H54 (cell line): ENCODE measurements at regions not wholly inside any gene's neighbourhood (a gene's known extent, or its start where the extent isn't known, plus 50 kb on each side); places are given as distances from the start of the nearest gene placed in this dataset.
A peak's percentile ranks its signal among the peaks of the same experiment; 100 is the strongest.
"Not testable (repeated sequence)": the region's sequence is repeated elsewhere in the genome, so short reads cannot be mapped to it uniquely, and the experiment has no call there.

ENCODE experiments used
- DNase-seq: peaks from one replicate; pipeline ENCODE4 v3.0.0; 2011; ENCODE audit warnings: low spot score, mixed read lengths; ENCODE audit not compliant: insufficient read length
- FAIRE-seq: peaks from 3 replicates; lab custom pipeline; 2011; peaks lifted over from hg19 to GRCh38; lab: Jason Lieb, UNC
- POLR2A ChIP-seq: IDR thresholded peaks from 2 replicates; pipeline ENCODE4 v1.6.1; 2011; ENCODE audit warnings: low read depth, mild to moderate bottlenecking, low read length

DNA sequence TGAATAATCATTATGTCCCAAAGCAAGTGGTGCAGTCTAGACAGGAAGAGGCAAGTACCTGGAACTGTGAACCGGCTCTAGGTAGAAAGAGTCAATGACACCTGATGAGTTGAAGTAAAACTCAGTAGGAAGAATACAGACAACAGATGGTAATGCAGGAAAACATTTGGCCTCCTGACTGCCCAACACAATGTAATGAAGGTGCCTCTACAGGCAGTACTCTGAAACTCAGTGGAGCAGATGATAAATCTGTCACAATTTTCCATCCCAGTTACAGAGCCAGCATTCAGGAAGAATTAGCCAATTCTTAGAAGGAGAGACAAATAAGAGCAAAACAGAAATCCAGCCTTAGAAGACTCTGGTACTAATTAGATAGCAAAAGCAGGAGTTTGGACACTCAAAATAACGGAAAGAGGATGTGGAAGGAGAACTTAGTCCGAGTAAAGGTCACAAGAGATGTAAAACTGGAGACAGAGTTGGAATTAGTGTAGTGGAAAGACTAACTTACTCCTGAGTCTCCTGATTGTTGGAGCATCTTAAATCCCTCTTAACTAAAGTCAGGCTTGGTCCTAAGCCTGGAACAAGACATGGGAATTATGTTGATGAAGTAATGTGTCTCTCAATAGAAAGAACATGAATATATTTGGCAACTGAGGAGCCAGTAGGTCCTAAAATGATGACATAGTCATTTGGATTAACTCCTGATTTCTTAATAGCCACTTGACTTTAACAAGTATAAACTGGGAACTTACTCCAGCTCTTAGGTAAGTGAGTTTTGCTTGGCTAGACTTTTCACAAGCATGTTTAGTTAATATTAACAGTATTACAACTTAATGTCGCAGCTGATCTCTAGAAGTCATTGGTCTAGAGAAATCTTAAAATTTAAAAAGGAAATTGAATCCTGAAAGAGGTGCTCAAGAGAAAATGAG lies 457.3 kb upstream of the MIR17HG start:
- TF ChIP-seq POLR2A: no peak
- FAIRE-seq (no peak), DNase-seq (no peak)

DNA sequence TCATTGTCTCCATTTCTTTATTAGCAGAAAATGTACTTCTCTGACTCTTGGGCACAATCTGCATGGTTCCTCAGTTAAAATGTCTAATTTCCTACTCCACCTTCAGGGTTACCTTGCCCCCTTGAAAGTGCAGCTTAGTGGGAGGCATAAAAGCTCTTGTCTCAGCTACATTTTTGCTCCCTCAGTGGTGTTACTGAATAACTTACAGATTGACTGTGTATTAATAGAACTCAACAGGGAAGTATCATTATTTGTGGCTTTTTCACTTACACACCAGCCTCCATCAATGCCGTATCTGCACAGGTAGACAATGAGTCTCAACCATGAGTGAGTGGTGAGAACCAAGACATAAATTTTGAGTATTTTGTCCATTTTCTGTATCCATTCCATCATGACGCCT lies 456.2 kb upstream of the MIR17HG start:
- TF ChIP-seq POLR2A: no peak
- FAIRE-seq: no peak
- no peak for DNase-seq

DNA sequence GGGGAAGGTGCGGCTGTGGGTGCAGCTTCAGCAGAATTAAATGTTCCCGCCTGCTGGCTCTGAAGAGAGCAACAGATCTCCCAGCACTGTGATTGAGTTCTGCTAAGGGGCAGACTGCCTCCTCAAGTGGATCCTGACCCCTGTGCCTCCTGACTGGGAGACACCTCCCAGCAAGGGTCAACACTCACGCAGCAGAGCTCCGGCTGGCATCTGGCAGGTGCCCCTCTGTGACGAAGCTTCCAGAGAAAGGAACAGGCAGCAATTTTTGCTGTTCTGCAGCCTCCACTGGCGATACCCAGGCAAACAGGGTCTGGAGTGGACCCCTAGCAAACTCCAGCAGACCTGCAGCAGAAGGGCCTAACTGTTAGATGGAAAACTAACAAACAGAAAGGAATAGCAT lies 454.3 kb upstream of the MIR17HG start:
- DNase-seq, FAIRE-seq: not testable (repeated sequence)

DNA sequence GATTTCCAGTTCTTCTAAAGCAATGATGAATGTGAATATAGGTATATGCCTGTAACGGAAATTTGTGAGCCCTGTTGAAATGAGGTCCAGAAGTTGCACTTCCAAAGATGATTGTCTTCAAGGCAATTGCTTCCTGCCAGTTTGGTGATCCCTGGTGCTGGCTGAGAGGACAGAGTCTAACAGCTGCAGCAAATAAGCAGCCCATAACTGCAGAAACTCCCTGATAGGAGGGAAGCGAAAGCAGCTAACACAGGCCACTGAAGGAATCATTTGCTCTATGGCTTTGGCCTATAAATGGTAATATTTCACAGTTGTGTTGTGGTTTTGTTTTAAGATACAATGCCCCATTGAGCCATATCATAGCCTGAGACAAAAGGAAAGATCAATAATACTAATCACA lies 451.5 kb upstream of the MIR17HG start:
- DNase-seq (no peak), FAIRE-seq (no peak)
- TF ChIP-seq POLR2A: no peak

DNA sequence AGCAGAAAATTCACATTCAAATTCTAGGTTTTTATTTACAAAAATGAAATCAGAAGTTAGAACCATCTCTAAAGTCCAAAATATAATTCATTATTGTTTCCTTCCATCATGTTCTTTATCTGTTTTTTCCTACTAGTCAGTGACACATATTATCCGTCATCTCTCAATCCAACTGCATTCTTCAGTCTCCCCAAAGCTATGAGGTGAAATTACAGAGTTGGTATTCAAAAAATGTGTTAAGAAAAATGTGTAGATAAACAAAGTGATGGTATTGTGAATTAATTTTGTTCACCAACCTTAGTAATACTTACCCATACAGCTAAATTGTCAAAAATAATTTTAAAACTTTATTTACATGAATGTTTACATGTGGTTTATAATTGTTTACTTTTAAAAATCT lies 448.7 kb upstream of the MIR17HG start:
- no peak for TF ChIP-seq POLR2A
- FAIRE-seq: no peak
- DNase-seq: no peak

DNA sequence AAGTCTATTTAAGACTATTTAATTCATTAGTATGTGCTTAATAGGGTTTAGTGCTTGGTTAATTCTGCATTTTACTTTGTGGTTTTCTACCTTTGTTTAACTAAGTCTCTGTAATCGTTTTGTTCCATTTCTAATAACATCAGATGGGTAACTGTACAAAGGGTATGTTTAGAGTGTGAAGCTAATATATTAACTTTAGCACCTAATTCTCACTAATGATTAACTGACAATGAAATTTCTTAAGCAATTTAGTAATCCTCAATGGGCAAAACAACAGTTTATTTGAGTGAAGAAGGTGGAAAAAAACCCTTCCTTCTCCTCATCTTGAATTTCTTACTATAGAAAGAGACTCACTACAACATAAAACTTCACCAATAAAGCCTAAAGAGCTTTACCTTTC lies 448.1 kb upstream of the MIR17HG start:
- no peak for FAIRE-seq
- no peak for DNase-seq
- no peak for TF ChIP-seq POLR2A

DNA sequence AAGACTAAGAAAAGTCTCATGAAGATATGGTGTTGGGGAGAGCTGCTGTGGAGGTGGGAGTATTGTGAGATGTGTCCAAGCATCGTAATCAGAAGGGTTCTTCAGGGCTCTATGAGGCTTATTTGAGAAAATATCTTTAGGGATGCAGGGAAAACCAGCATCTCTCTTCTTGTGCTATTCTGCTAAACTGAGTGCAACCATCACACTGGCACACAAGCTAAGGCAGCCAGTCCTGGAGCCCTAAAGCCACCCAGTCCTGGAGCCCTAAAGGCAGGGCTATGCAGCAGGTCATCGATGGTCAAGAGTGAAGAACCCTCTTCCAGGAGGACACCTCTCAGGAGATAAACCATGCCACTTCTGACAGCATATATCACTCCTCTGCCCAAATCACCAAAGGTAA lies 445.2 kb upstream of the MIR17HG start:
- no peak for FAIRE-seq
- DNase-seq: no peak
- TF ChIP-seq POLR2A: no peak

DNA sequence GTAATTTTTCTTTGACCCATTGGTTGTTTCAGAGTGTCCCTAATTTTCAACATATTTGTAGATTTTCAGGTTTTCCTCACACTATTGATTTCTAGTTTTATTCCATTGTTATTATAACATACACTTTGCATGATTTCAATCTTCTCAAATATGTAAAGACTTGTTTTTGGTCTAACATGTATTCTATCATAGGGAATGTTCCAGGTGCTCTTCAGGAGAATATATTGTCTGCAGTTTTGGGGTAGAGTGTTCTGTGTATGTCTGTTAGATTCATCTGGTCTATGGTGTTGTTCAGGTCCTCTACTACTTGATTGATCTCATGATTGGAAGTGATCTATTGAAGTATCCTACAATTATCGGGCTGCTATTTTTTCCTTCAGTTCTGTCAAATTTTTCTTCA lies 440.9 kb upstream of the MIR17HG start:
- TF ChIP-seq POLR2A: no peak
- no peak for FAIRE-seq
- no peak for DNase-seq

DNA sequence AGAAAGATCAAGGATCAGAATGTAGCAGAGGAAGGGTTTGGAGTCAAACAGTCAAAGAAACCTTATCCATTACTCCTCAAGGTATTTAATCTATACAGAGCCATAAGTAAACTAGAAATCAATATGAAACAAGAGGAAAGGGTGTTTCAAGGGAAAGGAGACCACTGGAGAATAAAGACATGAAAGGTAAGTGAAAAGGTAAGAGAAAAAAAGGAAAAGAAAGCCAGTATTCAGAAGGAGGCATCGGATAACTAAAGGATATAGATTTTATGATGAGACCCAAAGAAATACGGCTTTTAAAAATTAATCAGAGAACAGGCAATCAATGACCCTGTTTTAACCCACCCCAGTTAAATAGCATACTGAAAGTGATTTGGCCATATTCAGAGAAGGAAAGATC lies 438.7 kb upstream of the MIR17HG start:
- FAIRE-seq (no peak), DNase-seq (no peak)
- no peak for TF ChIP-seq POLR2A

DNA sequence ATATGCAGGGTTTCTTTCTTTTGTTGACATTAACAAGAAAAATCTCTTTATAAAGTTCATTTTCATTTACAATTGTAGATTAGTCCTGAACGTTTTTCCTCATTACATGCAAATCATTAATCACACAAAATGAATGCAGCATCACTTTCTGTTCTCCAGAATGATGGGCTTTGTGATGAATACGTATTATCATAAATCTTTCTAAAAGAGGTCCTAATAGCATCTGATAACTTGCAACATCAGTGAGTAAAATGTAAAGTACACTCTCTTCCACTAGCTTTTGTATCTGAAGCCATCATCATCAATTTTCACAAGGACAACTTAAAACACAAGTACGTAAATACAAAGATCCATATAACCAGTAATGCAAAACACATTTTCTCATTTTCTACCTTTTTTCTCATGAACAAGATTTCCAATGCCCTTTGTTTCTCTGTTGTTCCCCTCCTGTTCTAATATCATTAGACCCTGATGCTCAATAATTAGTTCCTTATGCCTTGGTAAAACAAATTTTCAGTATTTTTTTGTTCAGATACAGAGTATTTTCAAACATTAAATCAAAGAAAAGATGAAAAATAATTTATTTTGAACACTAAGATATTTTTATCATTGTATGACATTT lies 437.4 kb upstream of the MIR17HG start:
- no peak for TF ChIP-seq POLR2A
- DNase-seq: no peak
- no peak for FAIRE-seq

DNA sequence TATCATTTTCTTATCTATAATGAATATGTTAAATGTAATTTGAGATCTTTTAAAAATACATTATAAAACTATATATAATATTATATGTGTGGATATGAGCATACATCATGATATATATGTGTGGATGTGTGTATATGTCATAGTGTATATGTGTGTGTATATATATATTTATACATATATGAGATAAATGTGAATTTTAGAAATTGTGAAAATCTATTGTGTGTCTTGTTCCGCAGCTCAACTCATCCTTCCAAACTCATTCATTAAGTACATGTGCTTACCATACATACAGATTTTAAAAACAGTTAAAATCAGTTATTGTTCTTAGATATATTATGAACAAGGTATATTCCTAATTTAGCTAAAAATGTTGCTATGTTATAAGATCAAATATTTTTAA lies 435.2 kb upstream of the MIR17HG start:
- no peak for TF ChIP-seq POLR2A
- FAIRE-seq: no peak
- no peak for DNase-seq

DNA sequence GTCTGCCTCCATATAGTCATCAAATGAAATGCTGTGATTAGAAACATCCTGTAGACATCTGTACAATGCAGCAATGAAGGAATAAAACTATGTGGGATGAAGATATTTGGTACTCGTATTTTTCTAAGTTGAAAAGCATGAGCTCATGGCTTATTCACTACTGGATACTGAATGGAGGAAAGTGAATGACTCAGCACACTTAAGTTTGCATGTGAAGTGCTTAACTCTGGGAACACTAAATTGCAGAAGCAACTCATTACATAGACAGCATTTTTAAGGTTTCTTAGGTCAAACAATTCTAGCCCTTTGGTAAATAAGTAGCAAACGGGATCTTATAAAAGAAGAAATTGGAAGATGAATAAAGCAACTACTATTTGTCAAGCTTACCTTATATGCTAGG lies 429.0 kb upstream of the MIR17HG start:
- FAIRE-seq: peak; percentile 92
- no peak for DNase-seq
- no peak for TF ChIP-seq POLR2A

DNA sequence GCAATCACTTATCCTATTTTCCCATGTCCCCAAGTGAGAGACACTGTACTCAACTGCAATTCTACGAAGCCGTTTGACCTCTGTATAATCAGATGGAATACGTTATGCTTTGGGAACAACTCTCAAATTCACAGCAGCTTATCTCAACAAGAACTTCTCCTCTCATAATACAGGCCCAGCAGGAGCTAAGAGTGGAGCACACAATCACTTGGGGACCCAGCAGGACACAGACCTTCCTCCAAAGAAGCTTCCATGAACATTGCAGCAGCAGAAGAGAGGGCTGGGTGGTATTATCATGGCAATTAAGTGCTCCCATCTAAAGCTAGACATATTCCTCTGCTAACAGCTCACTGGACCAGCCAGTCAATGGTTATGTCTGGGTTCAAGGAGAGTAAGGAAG lies 428.3 kb upstream of the MIR17HG start:
- DNase-seq: no peak
- no peak for FAIRE-seq
- TF ChIP-seq POLR2A: no peak

DNA sequence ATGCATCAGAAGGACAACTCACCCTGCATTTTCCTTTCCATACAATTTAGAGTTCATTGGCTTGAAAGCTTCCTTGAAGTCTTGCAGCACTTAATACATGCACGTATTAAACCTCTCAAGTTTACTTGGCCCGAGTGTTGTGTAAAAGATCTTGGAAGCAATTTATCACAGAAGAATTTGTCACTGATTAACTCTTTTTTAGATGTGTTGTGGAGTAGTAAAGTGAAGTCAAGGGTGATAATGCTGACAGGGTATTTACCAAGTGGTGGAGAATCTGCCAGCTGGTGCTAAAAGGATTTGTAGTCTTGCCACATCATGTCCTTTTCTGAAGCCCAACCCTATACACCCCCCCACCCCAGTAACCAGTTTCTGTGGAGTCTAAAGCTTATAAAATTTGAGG lies 421.0 kb upstream of the MIR17HG start:
- FAIRE-seq (no peak), DNase-seq (no peak)
- no peak for TF ChIP-seq POLR2A

DNA sequence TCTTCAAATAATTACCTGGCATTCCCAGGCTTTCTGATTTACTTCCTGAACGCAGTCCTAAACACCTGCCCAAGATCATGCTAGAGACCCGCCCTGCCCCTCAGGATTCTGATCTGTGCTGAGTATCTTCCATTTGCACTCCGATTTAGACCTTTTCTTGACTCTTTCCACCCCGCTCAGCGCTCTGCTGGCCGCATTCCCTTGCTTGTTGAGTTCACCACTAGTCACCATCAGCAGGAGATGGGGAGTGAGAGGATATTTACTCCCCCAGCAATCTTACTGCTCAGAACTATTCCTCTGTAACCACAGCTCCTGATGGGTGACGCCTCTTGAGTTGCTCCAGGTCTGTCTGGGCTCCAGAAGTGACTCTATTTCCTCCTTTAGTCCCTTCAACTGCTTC lies 419.4 kb upstream of the MIR17HG start:
- no peak for DNase-seq
- TF ChIP-seq POLR2A: no peak
- FAIRE-seq: no peak
